HG02759 (cell line): ENCODE measurements at regions not wholly inside any gene's neighbourhood (a gene's known extent, or its start where the extent isn't known, plus 50 kb on each side); places are given as distances from the start of the nearest gene placed in this dataset.
"Not testable (repeated sequence)": the region's sequence is repeated elsewhere in the genome, so short reads cannot be mapped to it uniquely, and the experiment has no call there.

ENCODE experiments used
- ATAC-seq: cut with Tn5 transposase; IDR thresholded peaks from one replicate; pipeline ENCODE4 v1.9.1; 2021; ENCODE audit warnings: mild to moderate bottlenecking, moderate library complexity; ENCODE audit not compliant: unreplicated experiment

DNA sequence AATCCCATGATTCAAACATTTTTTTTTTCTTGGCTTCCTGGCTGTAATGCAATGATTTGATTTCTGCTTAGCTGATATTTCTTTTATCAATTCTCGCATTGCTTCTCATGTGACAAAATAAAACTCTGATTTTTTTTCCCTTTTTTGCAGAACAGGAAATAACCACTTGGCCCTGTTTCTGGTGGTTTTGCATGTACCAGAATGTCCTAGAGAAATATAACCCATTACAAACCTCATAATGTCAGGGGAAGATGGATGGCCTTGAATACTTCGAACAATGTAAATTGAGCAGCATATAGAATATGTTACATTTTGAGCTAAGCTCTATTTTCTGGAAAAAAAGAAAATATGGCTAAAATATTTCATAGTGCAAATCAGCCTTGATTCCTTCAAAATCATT, 275.6 kb downstream of the RAP2B start:
- no peak for ATAC-seq

DNA sequence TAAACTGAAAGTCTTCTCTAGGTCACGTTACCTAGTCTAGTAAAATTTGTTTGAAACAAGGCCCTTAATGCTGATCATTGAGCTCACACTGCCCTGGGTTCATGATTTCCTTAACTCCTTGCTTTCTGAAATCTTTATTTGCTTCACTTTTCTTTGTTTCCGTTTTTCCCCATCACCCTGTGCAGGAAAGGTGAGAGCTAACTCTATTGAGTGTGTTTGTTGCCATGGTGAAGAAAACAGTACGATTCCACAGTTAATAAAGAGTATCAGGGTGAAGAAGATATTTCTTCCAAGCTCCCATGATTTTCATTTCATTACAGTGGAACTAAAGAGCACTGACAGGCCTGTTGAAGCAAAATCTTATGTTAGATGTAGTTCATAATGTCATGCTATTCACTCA, 276.2 kb downstream of the RAP2B start:
- ATAC-seq: no peak

DNA sequence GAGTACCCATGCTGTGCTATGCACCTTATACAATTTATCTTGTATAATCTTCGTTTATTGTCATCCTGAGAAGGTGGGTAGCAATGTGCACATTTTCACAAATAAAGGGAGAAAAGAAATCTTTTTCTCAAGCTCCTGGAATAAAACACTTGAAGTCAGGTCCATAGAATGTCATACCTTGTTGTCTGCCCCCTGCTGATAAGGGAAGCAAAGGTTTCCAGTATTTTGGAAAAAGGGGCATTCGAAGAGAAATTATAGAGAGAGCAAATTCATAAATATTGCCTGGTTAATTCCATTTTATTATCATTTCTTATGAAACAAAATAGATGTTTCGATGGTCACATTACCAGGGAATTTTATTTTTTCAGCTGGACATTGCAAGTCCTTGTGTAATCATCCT, 277.8 kb downstream of the RAP2B start:
- ATAC-seq: no peak

DNA sequence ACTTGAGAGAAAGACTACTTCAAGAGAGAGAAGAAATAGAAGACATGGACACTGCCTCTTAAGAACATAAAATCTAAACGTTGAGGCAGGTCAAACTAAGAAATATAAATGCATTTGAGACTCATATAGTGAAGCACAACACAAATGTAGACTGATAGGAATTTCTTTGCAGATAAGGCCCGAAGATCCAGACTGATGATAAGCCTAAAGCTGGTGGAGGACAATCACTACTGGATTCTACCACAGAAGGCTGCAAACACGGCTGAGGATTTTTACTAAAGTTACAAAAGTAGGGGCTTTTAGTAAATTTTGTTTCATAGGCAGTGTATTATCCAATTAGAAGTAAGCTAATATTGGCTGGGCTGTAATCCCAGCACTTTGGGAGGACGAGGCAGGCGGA, 278.3 kb downstream of the RAP2B start:
- ATAC-seq: no peak

DNA sequence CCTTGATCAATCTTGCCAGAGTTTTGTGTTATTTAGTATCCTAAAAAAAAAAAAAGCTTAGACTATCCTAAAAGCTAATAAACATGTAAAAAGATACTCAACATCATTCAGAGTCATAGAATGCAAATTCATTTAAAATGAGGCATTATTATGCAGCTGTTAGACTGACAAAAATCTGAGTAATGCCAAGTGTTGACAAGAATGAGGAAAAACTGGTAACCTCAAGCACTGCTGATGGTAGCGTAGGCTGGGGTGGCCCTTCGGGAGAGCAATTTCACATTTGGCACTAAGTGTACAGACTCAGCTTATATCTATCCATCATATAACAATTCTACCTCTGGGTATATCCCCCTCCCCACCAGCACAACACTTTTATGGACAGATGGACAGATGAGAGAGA, 280.4 kb downstream of the RAP2B start:
- no peak for ATAC-seq

DNA sequence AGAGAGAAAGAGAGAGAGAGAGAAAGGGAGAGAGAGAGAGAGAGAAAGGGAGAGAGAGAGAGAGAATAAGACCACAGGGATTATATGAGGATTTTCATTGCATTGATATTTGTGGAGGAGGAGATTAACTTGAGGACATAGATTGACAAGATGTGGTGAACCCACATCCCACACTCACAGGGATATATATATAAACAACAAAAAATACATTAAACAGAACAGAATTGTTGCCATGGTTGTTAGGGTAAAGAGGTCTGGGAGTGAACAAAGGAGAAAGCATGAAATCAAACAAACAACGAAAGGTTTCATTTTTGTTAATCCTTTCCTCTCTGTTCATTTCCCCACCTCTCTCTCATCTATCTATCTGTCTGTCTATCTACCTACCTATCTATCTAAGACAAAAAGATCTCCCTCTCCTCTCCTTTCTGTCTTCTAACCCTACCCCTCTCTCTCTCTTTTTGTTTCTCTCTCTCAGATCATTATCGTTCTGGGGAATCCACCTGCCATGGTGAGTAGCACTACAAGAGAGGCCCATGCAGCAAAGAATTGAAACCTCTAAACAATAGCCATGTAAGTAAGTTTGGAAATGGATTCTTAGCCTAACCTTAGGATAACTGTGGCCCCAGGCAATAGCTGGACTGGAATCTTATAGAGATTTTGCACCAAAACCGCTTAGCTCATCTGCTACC, 280.9 kb downstream of the RAP2B start:
- ATAC-seq: no peak

DNA sequence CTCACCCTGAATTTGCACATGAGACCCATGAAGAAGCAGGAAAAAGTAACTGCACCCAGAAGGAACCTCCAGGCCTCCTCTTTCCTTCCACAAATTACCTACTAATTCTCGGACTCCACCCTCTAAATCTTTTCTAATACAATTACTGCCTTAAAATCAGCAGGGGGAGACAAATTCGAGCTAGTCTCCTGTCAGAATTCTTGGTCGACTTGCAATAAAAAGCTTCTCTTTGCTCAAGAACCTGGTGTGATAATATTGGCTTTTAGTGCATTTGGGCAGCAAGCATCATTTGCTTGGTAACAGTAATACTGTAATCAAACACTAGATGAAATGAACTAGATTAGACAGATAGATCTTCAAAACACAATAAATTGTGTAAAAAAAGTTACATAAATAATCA, 281.9 kb downstream of the RAP2B start:
- ATAC-seq: no peak

DNA sequence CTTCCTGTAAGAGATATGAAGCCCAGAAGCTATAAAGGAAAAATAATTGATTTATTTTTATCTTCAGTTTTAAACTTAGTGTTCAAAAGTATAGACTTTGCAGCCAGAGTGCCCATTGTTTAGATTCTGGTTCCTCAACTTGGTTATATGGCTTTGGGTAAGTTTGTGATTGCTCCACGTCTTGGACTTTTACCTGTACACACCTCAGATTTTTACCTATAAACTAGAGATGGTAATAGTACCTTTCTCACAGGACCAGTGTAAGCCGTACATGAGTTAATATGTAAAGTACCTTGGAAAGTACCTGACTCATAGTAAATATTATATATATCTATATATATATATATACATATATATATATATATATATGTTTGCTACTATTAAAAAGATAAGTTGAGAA, 283.8 kb downstream of the RAP2B start:
- ATAC-seq: no peak

DNA sequence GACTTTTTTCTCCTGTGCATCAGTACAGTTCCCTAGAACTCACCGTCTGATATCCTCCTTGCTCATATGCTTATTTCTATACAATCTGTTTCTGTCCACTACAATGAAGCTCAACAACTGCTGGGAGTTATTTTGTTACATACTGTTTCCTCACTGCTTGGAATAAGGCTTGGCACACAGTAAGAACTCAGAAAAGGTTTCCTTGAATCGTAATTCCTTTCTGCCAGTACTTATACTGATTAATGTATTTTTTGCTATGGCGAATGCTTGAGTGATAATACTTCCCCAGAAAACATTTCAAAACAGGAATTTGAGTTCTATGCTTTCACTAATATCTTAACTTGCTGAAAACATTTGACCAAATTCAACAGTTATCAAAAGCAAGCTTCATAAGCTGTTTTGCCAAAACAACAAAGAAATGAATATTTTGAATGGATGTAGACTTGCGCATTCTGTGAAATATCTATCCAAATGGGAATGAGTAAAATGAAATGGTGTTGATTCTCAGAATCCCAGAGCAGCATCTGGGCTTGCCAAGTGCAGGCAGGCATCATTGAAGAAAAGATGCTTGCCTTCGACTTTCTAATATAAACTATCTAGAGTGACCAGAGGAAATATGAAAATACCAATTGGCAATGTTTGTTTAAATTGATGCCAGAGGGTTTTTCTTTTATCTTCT, 286.3 kb downstream of the RAP2B start:
- no peak for ATAC-seq

DNA sequence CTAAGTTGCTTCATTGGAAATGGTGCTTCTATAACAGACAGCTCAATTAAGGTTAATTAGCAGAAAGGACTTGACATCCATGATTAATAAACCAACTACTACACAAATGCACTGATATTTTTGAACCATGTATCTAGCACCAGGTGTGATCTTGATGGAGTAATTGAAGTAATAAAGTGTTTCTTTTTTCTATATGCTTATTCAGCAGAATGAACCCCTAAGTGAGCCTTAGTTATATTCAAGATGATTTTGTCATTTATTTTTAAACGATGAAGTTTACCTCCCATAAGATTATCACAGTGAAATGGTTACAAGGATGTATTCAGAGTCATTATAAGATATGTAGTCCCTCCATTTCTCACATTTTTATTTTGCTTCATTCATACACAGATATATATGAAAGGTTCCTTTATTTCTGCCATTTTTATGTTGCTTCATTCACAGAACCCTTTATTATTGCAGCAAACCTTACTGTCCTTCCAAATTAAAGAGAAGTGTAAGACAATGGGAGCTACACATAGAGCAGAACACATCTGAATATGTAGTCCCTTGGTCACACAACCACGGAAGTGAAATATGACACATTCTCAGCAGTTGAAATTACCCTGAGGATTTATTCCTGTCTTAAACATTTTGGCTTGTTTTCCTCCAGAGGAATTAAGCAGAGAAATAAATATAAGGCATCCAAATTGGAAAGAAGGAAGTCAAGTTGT, 295.0 kb downstream of the RAP2B start:
- no peak for ATAC-seq

DNA sequence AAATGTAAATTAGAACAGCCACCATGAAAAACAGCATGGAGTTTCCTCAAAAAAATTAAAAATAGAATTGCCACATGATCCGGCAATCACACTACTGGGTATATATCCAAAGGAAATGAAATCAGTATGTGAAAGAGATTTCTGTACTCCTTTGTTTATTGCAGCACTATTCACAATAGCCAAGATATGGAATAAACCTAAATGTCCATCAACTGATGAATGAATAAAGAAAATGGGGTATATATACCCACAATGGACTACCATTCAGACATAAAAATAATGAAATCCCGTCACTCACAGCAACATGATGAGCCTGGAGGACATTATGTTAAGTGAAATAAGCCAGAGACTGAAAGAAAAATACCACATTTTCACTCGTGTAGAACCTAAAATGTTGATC, 296.9 kb downstream of the RAP2B start:
- no peak for ATAC-seq

DNA sequence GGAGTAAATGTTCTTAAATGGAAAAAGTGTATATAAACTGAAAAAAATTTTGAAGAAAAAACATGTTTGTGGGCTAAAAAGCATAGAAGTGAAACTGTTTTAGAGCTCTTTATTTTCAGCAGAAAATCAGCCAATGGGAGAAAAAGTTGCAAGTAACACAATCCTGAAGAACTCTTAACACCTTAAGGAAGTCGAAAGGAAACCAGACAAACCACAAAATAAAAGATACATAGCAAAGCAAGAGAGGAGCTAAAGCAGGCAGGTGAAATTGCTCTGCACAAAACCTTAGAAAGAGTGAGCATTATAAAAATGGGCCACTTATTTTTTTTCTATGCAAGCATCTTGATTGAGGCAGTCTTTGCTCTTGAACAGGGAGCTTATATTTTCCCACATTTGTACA, 300.5 kb downstream of the RAP2B start:
- ATAC-seq: no peak

DNA sequence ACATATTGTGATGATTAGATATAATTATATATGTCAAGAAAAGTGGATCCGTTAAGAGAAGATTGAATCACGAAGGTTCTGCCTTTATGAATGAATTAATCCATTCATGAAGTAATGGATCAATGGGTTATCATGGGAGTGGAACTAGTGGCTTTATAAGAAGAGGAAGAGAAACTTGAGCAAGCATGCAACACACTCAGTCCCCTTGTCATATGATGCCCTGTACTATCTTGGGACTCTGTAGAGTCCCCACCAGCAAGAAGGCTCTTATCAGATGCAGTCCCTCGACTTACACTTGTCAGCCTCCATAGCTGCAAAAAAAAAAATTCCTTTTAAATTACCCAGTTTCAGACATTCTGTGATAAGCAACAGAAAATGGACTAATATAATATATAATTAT, 301.9 kb downstream of the RAP2B start:
- peak; percentile 91 for ATAC-seq

DNA sequence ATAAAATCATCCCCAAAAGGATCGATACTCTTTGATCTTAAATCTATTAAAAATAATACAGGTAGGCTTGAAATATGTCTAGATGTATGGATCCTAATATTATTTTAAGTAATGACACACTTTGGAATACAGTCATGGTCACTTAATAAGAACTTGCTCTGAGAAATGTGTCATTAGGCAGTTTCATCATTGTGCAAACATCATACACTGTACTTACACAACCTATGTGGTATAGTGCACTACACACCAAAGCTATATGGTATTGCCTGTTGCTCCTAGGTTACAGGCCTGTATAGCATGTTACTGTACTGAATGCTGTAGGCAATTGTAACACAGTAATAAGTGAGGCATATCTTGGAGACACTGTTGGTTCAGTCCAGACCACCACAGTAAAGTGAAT, 307.1 kb downstream of the RAP2B start:
- no peak for ATAC-seq

DNA sequence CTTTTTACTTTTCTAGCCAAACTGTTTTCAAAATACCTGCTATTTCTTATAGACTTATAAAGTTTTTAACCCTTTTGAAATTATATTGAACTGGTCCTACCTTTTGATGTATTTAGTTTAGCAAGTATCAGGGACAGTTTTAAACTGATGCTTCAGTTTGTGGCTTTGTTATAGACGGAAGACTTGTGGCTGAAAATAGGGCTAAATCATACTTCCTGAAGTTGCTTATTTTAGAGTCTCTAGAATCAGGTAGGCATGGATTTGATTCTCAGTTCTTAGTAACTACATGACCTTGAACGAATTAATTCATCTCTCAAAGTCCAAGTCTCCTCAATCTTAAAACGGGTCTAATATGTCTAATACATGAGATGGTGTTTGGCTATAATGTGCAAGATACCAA, 322.8 kb downstream of the RAP2B start:
- no peak for ATAC-seq

DNA sequence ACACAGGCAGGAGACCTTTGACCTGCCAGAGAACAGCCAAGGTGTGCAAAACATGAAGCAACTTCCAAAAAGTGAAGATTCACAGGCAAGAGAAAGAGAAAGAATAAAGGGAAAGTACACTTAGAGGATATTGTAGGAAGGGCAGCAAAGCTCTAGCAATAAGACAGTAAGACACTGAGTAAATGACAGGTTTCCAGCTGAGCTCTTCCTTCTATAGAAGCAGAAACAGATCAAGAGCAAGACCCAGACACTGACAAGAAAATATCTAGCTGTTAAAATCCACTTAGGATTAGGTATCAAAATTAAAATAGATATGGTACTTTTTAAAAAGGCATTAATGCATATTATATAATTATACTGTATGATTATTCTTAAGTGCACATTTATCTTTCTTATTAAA, 333.4 kb downstream of the RAP2B start:
- no peak for ATAC-seq

DNA sequence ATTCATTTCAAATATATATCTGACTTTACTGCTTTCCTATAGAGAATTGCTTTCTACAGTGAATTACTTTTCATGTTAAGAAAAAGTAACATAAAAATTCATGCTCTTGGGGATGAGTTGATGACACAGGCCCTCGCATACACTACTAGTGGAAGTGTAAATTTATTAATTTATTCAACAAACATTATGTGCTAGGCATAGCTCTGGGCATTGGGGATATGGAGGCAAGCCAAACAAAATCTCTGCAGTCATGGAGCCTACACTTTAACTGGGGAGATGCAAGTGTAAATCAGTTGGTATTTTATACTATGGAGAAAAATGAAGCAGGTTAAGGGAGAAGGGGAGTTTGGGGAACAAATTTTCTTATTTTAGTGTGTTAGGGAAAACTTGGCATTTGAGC, 340.7 kb downstream of the RAP2B start:
- ATAC-seq: no peak

DNA sequence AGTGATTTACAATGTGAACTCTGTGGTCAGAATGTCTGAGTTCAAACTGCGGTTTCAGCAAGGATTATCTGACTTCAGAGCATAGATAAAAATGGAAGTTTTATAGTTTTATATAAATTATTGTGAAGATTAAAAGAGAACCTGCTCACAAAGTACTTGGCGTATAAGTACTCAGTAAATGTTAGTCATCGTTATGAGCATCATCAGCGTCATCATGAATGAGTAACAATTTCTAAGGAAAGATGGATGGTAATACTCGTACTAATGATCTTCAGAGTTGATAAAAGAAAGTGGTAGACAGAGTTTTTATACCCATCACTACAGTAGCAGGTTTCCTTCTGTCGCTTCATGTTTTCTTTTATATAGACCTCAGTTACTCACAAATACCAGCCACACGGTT, 341.8 kb downstream of the RAP2B start:
- ATAC-seq: no peak

DNA sequence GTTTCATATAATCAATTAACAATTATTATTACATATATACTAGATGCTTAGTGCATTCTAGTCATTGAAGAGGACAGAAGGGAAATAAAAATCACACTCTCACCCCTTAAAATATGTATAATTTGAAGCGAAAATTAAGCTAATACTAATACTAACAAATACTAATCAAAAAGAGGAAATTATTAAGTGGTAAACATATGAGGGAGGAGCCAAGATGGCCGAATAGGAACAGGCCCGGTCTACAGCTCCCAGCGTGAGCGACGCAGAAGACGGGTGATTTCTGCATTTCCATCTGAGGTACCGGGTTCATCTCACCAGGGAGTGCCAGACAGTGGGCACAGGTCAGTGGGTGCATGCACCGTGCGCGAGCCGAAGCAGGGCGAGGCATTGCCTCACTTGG, 344.2 kb downstream of the RAP2B start:
- not testable (repeated sequence) for ATAC-seq

DNA sequence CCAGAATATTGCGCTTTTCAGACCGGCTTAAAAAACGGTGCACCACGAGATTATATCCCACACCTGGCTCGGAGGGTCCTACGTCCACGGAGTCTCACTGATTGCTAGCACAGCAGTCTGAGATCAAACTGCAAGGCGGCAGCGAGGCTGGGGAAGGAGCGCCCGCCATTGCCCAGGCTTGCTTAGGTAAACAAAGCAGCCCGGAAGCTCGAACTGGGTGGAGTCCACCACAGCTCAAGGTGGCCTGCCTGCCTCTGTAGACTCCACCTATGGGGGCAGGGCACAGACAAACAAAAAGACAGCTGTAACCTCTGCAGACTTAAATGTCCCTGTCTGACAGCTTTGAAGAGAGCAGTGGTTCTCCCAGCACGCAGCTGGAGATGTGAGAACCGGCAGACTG, 344.7 kb downstream of the RAP2B start:
- not testable (repeated sequence) for ATAC-seq

DNA sequence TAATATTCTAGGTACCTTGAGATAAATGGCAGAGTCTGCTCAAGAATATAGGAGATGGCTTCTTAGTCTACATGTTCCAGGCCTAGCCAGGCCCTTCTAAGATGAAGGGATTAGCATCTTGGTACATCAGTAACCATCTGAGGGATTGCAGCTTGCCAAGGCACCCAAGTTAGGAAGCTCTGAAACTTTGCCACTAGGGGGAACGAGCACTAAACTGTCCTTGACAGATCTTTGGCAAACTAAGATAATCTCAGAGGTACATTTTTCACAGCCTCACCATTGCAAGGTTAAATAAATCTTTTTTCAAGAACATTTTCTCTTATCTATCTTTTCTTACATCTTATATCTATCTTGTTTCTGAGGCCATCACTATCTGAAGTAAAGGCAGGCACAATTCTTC, 351.2 kb downstream of the RAP2B start:
- ATAC-seq: no peak

DNA sequence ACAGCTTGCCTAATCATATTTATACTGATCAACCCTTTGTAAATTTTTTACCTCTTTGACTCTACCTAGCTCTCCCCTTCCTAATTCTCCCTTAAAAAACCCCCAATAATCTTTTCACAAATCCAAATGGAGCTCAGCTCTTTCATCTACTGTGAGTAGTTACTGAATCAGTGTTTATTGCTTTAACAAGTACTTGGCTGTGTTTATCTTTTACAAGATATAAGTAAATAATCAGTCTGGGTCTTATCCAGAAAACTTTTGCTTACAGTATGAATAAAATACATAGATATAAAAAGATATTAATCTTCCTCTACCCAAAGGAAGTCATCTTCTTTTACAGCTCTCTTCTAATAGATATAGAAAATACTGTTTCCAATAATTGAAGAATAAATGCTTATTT, 366.4 kb downstream of the RAP2B start:
- no peak for ATAC-seq
